Nephron progenitor cell (in vitro differentiated cells): ENCODE measurements at regions not wholly inside any gene's neighbourhood (a gene's known extent, or its start where the extent isn't known, plus 50 kb on each side); places are given as distances from the start of the nearest gene placed in this dataset.

Source experiments
- DNase-seq: peaks from one replicate; pipeline ENCODE4 v3.0.0; 2021
- H3K27ac Mint-ChIP-seq: 2 replicates; pipeline ENCODE4 v1.8.0; 2021; ENCODE audit warnings: mild to moderate bottlenecking, moderate library complexity, mixed read lengths
- H3K27me3 Mint-ChIP-seq: 2 replicates; pipeline ENCODE4 v1.8.0; 2021; ENCODE audit warnings: mild to moderate bottlenecking, low read depth, mixed read lengths; ENCODE audit not compliant: poor library complexity
- H3K36me3 Mint-ChIP-seq: 2 replicates; pipeline ENCODE4 v1.8.0; 2021; ENCODE audit warnings: low read depth, mixed read lengths
- H3K4me1 Mint-ChIP-seq: 2 replicates; pipeline ENCODE4 v1.8.0; 2021; ENCODE audit warnings: mixed read lengths
- H3K4me3 Mint-ChIP-seq: 2 replicates; pipeline ENCODE4 v1.8.0; 2021; ENCODE audit warnings: mild to moderate bottlenecking, moderate library complexity, mixed read lengths
- H3K9me3 Mint-ChIP-seq: 2 replicates; pipeline ENCODE4 v1.8.0; 2021; ENCODE audit warnings: mild to moderate bottlenecking, moderate library complexity, mixed read lengths
- CTCF ChIP-seq: fragments of 200-600 bp; sonication (generic); IDR thresholded peaks from 2 replicates; pipeline ENCODE4 v1.5.0; 2021; ENCODE audit warnings: antibody characterized with exemption

GRCh38 chr2:100643906-100644501, 81.2 kb downstream of the PDCL3 start:
- no peak for TF ChIP-seq CTCF
- no peak for DNase-seq
- H3K27ac Mint-ChIP-seq = no peak overlapping the region
- peaks cover 29% of the 10 kb centered on the region for H3K9me3 Mint-ChIP-seq
- H3K4me3 Mint-ChIP-seq = no peak overlapping the region
- H3K27me3 Mint-ChIP-seq = peaks cover 11% of the 10 kb centered on the region
- H3K4me1 Mint-ChIP-seq = peaks cover 29% of the 10 kb centered on the region
- H3K36me3 Mint-ChIP-seq = no peaks in the 10 kb centered on the region

DNA sequence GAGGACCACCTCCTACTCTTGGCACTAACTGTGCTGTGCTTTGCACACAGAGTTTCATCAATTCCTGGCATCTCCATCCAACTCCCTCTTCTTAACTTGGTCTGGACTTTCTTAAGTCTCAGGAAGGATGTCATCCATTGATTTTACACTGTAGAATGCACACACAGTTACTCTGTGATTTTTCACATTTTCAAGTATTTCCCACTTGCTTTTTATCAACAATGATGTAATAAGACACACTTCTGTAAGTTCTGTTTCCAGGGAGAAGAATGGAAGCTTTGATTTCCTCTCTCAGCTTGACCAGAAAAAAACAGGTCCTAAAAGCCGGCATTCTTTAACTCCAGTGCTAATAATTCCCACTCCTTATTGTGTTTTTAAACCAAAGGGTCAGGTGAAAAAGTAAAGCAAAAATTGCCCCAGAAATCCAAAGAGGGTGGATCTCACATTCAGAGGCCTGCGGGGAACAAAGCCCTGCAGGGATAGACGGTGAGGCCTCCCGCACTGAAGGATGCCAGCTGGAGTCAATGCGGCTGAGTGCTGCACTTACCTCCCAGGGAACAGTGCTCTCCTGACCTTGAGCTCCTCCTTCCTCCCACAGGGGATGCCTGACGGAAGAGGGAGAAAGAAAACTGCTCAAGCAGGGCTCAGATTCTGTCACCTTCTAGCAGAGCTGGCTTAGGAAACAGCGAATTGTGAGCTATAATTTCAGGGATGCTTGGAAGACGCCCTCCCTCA, 83.1 kb downstream of the PDCL3 start:
- DNase-seq = no peak
- H3K4me1 Mint-ChIP-seq = peaks cover 19% of the 10 kb centered on the region
- no peaks in the 10 kb centered on the region for H3K36me3 Mint-ChIP-seq
- no peak for TF ChIP-seq CTCF
- H3K27me3 Mint-ChIP-seq = peaks cover 6% of the 10 kb centered on the region
- no peak overlapping the region for H3K27ac Mint-ChIP-seq
- peaks cover 43% of the 10 kb centered on the region for H3K9me3 Mint-ChIP-seq
- H3K4me3 Mint-ChIP-seq = no peak overlapping the region

GRCh38 chr2:100647709-100648108, 84.9 kb downstream of the PDCL3 start:
- TF ChIP-seq CTCF = no peak
- H3K27me3 Mint-ChIP-seq = peaks cover 10% of the 10 kb centered on the region
- H3K36me3 Mint-ChIP-seq = no peaks in the 10 kb centered on the region
- no peak overlapping the region for H3K4me3 Mint-ChIP-seq
- no peak for DNase-seq
- no peak overlapping the region for H3K27ac Mint-ChIP-seq
- peaks cover 10% of the 10 kb centered on the region for H3K4me1 Mint-ChIP-seq
- H3K9me3 Mint-ChIP-seq = peaks cover 46% of the 10 kb centered on the region

- H3K4me3 Mint-ChIP-seq = no peak overlapping the region
- peaks cover 10% of the 10 kb centered on the region for H3K27me3 Mint-ChIP-seq
- H3K27ac Mint-ChIP-seq = no peak overlapping the region
- H3K4me1 Mint-ChIP-seq = peaks cover 10% of the 10 kb centered on the region
- H3K36me3 Mint-ChIP-seq = no peaks in the 10 kb centered on the region
- H3K9me3 Mint-ChIP-seq = peaks cover 45% of the 10 kb centered on the region
- TF ChIP-seq CTCF = no peak
- DNase-seq = no peak
Observed at GRCh38 chr2:100650151-100650550, 87.4 kb downstream of the PDCL3 start.

- no peak for TF ChIP-seq CTCF
- H3K27me3 Mint-ChIP-seq = peaks cover 16% of the 10 kb centered on the region
- no peaks in the 10 kb centered on the region for H3K4me1 Mint-ChIP-seq
- no peak overlapping the region for H3K27ac Mint-ChIP-seq
- peaks cover 30% of the 10 kb centered on the region for H3K9me3 Mint-ChIP-seq
- H3K36me3 Mint-ChIP-seq = no peaks in the 10 kb centered on the region
- no peak for DNase-seq
- no peak overlapping the region for H3K4me3 Mint-ChIP-seq
Observed at GRCh38 chr2:100653449-100654035, 90.7 kb downstream of the PDCL3 start.
